ENCODE measurements at regions not wholly inside any gene's neighbourhood (a gene's known extent, or its start where the extent isn't known, plus 50 kb on each side); places are given as distances from the start of the nearest gene placed in this dataset.

- DNase-seq (ENCODE audit: low read depth, low spot score): no peak
Measured at GRCh38 chr2:172153156-172153555, 50.5 kb upstream of the DLX2 start.

GRCh38 chr2:172153757-172154156, 51.1 kb upstream of the DLX2 start:
- no peak for DNase-seq (ENCODE audit: low read depth, low spot score)

- no peak for DNase-seq (ENCODE audit: low read depth, low spot score)
Measured at GRCh38 chr2:172155752-172156151, 53.1 kb upstream of the DLX2 start.

GRCh38 chr2:172160839-172161238, 58.1 kb upstream of the DLX2 start:
- no peak for DNase-seq (ENCODE audit: low read depth, low spot score)

- DNase-seq (ENCODE audit: low read depth, low spot score): no peak
Measured at GRCh38 chr2:172162225-172162733, 59.6 kb upstream of the DLX2 start.

- DNase-seq (ENCODE audit: low read depth, low spot score): no peak
Measured at GRCh38 chr2:172162739-172163336, 60.1 kb upstream of the DLX2 start.

GRCh38 chr2:172168917-172169346, 66.2 kb upstream of the DLX2 start:
- DNase-seq (ENCODE audit: low read depth, low spot score): peak; percentile 26

- no peak for DNase-seq (ENCODE audit: low read depth, low spot score)
Measured at GRCh38 chr2:172169611-172170010, 66.9 kb upstream of the DLX2 start.

- DNase-seq (ENCODE audit: low read depth, low spot score): peak; percentile 84
Measured at GRCh38 chr2:172172513-172173173, 69.9 kb upstream of the DLX2 start.

- DNase-seq (ENCODE audit: low read depth, low spot score): no peak
Measured at GRCh38 chr2:172173174-172173706, 70.5 kb upstream of the DLX2 start.

GRCh38 chr2:172177581-172177980, 74.9 kb upstream of the DLX2 start:
- no peak for DNase-seq (ENCODE audit: low read depth, low spot score)

- DNase-seq (ENCODE audit: low read depth, low spot score): peak; percentile 60
Measured at GRCh38 chr2:172177996-172178395, 75.3 kb upstream of the DLX2 start.

- DNase-seq (ENCODE audit: low read depth, low spot score): peak; percentile 77
Measured at GRCh38 chr2:172179045-172179701, 76.5 kb upstream of the DLX2 start.

GRCh38 chr2:172181840-172182239, 79.1 kb upstream of the DLX2 start:
- peak; percentile 56 for DNase-seq (ENCODE audit: low read depth, low spot score)

- no peak for DNase-seq (ENCODE audit: low read depth, low spot score)
Measured at GRCh38 chr2:172182624-172183023, 79.9 kb upstream of the DLX2 start.

GRCh38 chr2:172193331-172194089, 90.8 kb upstream of the DLX2 start:
- DNase-seq (ENCODE audit: low read depth, low spot score): no peak

- DNase-seq (ENCODE audit: low read depth, low spot score): no peak
Measured at GRCh38 chr2:172195836-172196376, 93.2 kb upstream of the DLX2 start.

GRCh38 chr2:172196768-172197431, 94.2 kb upstream of the DLX2 start:
- peak; percentile 84 for DNase-seq (ENCODE audit: low read depth, low spot score)

GRCh38 chr2:172198361-172198760, 95.7 kb upstream of the DLX2 start:
- DNase-seq (ENCODE audit: low read depth, low spot score): no peak

GRCh38 chr2:172198908-172199307, 96.2 kb upstream of the DLX2 start:
- no peak for DNase-seq (ENCODE audit: low read depth, low spot score)

- peak; percentile 57 for DNase-seq (ENCODE audit: low read depth, low spot score)
Measured at GRCh38 chr2:172200495-172201085, 97.9 kb upstream of the DLX2 start.
